ENCODE measurements at regions not wholly inside any gene's neighbourhood (a gene's known extent, or its start where the extent isn't known, plus 50 kb on each side); places are given as distances from the start of the nearest gene placed in this dataset.

- no peak for TF ChIP-seq POLR2A (IDR thresholded peaks at IDR 0.05)
- no peak for TF ChIP-seq CTCF (IDR thresholded peaks at IDR 0.05)
Observed at GRCh38 chr1:59101518-59101917, 195.4 kb upstream of the FGGY start.

Measured in tibial nerve (tissue), 3 donors.